HEK293 (cell line): ENCODE measurements at regions not wholly inside any gene's neighbourhood (a gene's known extent, or its start where the extent isn't known, plus 50 kb on each side); places are given as distances from the start of the nearest gene placed in this dataset.

Experiments used
- KLF16 ChIP-seq: fragments of 450-650 bp; formaldehyde crosslinking; IDR thresholded peaks from 2 replicates; pipeline ENCODE4 v1.5.1; 2017; ENCODE audit warnings: missing biosample characterization, missing genetic modification characterization
- MYNN ChIP-seq: fragments of 450-650 bp; formaldehyde crosslinking; IDR thresholded peaks from 2 replicates; pipeline ENCODE4 v1.5.1; 2016; ENCODE audit warnings: missing biosample characterization, missing genetic modification characterization, borderline replicate concordance
- PRDM1 ChIP-seq: fragments of 450-650 bp; formaldehyde crosslinking; IDR thresholded peaks from 2 replicates; pipeline ENCODE4; 2016; ENCODE audit warnings: missing biosample characterization, missing genetic modification characterization
- SP2 ChIP-seq: fragments of 450-650 bp; formaldehyde crosslinking; IDR thresholded peaks from 2 replicates; pipeline ENCODE4 v1.5.1; 2016; ENCODE audit warnings: missing biosample characterization, missing genetic modification characterization
- ZBTB20 ChIP-seq: fragments of 450-650 bp; formaldehyde crosslinking; IDR thresholded peaks from 2 replicates; pipeline ENCODE4 v1.5.1; 2016; ENCODE audit warnings: missing biosample characterization, missing genetic modification characterization
- ZNF174 ChIP-seq: fragments of 450-650 bp; formaldehyde crosslinking; IDR thresholded peaks from 2 replicates; pipeline ENCODE4 v1.5.0; 2017; ENCODE audit warnings: missing biosample characterization, mild to moderate bottlenecking, missing genetic modification characterization
- ZNF274 ChIP-seq, 2 experiments: fragments of 200-500 bp in 1 of 2; fragments of 450-650 bp in 1 of 2; sonication (Bioruptor generic) in 1 of 2; formaldehyde crosslinking in 1 of 2; IDR thresholded peaks; 2 replicates each; pipeline versions ENCODE4 v1.5.1 to v1.6.1; 2014 to 2016; ENCODE audit warnings: borderline replicate concordance in 1 of 2, inconsistent platforms in 1 of 2, low read length in 1 of 2, missing biosample characterization in 1 of 2, missing genetic modification characterization in 1 of 2
- ZNF37A ChIP-seq: fragments of 450-650 bp; IDR thresholded peaks from 2 replicates; pipeline ENCODE4 v1.5.1; 2018; ENCODE audit warnings: missing biosample characterization, missing genetic modification characterization
- ZNF423 ChIP-seq: fragments of 450-650 bp; formaldehyde crosslinking; IDR thresholded peaks from 2 replicates; pipeline ENCODE4 v1.5.1; 2016; ENCODE audit warnings: missing biosample characterization, missing genetic modification characterization
- ZNF48 ChIP-seq: fragments of 450-650 bp; formaldehyde crosslinking; IDR thresholded peaks from 2 replicates; pipeline ENCODE4 v1.5.1; 2016; ENCODE audit warnings: missing biosample characterization, missing genetic modification characterization
- ZNF830 ChIP-seq: fragments of 450-650 bp; IDR thresholded peaks from 2 replicates; pipeline ENCODE4 v1.5.0; 2018; ENCODE audit warnings: missing biosample characterization, missing genetic modification characterization, low read depth, mild to moderate bottlenecking, moderate library complexity
- ZNF843 ChIP-seq: fragments of 450-650 bp; formaldehyde crosslinking; IDR thresholded peaks from 2 replicates; pipeline ENCODE4 v1.5.1; 2016; ENCODE audit warnings: missing biosample characterization, missing genetic modification characterization
- TF ChIP-seq, protein P1 (sequence below): fragments of 450-650 bp; formaldehyde crosslinking; IDR thresholded peaks from 2 replicates; pipeline ENCODE4 v1.5.1; 2017; ENCODE audit warnings: missing biosample characterization, missing genetic modification characterization

DNA sequence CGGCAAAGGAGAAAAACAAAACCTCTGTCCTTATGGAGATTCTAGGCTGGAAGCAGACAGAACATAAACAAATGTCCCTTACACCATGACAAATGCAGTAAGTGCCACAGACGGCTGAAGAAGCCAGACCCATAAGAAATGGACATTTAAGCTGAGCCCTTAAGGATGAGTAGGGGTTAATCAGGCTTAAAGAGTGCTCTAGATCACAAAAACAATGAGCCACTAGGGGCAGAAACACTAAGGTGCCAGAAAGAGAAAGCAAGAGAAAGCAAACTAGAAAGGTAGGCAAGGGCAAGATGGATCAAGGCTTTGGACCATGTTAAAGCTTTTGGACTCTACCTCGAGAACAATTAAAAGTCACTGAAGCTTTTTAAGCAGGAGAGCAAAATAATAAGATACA is 326.9 kb upstream of the WWC1 start:
- no peak for TF ChIP-seq ZNF843 (tag by site-specific recombination)
- no peak for TF ChIP-seq MYNN (tag by site-specific recombination)
- no peak for TF ChIP-seq ZNF48 (tag by site-specific recombination)
- TF ChIP-seq ZBTB20, result no peak
- TF ChIP-seq PRDM1 (tag by site-specific recombination), result no peak
- TF ChIP-seq, protein P1, sequence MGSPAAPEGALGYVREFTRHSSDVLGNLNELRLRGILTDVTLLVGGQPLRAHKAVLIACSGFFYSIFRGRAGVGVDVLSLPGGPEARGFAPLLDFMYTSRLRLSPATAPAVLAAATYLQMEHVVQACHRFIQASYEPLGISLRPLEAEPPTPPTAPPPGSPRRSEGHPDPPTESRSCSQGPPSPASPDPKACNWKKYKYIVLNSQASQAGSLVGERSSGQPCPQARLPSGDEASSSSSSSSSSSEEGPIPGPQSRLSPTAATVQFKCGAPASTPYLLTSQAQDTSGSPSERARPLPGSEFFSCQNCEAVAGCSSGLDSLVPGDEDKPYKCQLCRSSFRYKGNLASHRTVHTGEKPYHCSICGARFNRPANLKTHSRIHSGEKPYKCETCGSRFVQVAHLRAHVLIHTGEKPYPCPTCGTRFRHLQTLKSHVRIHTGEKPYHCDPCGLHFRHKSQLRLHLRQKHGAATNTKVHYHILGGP (tag by site-specific recombination), result no peak
- no peak for TF ChIP-seq ZNF274 (IDR thresholded peaks at IDR 0.05; ENCODE audit: low read length)
- no peak for TF ChIP-seq ZNF274 (tag by site-specific recombination; IDR thresholded peaks at IDR 0.05; ENCODE audit: borderline replicate concordance)
- TF ChIP-seq ZNF830 (tag by site-specific recombination), result no peak
- TF ChIP-seq KLF16, result no peak
- no peak for TF ChIP-seq ZNF37A (tag by site-specific recombination)
- TF ChIP-seq SP2 (tag by site-specific recombination), result no peak
- no peak for TF ChIP-seq ZNF174 (tag by site-specific recombination)
- no peak for TF ChIP-seq ZNF423 (tag by site-specific recombination)
